HG03039 (cell line): ENCODE measurements at regions not wholly inside any gene's neighbourhood (a gene's known extent, or its start where the extent isn't known, plus 50 kb on each side); places are given as distances from the start of the nearest gene placed in this dataset.
A peak's percentile ranks its signal among the peaks of the same experiment; 100 is the strongest.

Experiments
- ATAC-seq: cut with Tn5 transposase; IDR thresholded peaks from one replicate; pipeline ENCODE4 v1.9.1; 2021; ENCODE audit warnings: mild to moderate bottlenecking, moderate library complexity; ENCODE audit not compliant: unreplicated experiment

GRCh38 chr5:6806668-6807067 is 93.4 kb downstream of the TENT4A start:
- ATAC-seq: no peak

GRCh38 chr5:6808462-6808861 is 95.2 kb downstream of the TENT4A start:
- no peak for ATAC-seq

- ATAC-seq: no peak
Observed at GRCh38 chr5:6810641-6811405, 97.6 kb downstream of the TENT4A start.

- no peak for ATAC-seq
Observed at GRCh38 chr5:6812091-6812490, 98.9 kb downstream of the TENT4A start.

GRCh38 chr5:6812800-6813731 is 99.8 kb downstream of the TENT4A start:
- no peak for ATAC-seq

- ATAC-seq: no peak
Observed at GRCh38 chr5:6814816-6815215, 101.6 kb downstream of the TENT4A start.

GRCh38 chr5:6818594-6819511 is 105.6 kb downstream of the TENT4A start:
- ATAC-seq: no peak

- no peak for ATAC-seq
Observed at GRCh38 chr5:6819521-6819920, 106.3 kb downstream of the TENT4A start.

GRCh38 chr5:6820851-6821479 is 107.7 kb downstream of the TENT4A start:
- ATAC-seq: no peak

- no peak for ATAC-seq
Observed at GRCh38 chr5:6822068-6822467, 108.8 kb downstream of the TENT4A start.

- no peak for ATAC-seq
Observed at GRCh38 chr5:6822556-6823343, 109.5 kb downstream of the TENT4A start.

GRCh38 chr5:6823996-6824395 is 110.8 kb downstream of the TENT4A start:
- no peak for ATAC-seq

- ATAC-seq: no peak
Observed at GRCh38 chr5:6825678-6826244, 112.5 kb downstream of the TENT4A start.

GRCh38 chr5:6826756-6827155 is 113.5 kb downstream of the TENT4A start:
- no peak for ATAC-seq

- ATAC-seq: peak; percentile 59
Observed at GRCh38 chr5:6827526-6828219, 114.4 kb downstream of the TENT4A start.

- ATAC-seq: peak; percentile 91
Observed at GRCh38 chr5:6829150-6829784, 116.0 kb downstream of the TENT4A start.

GRCh38 chr5:6830643-6831239 is 117.5 kb downstream of the TENT4A start:
- ATAC-seq: no peak
